Loucy (cell line): ENCODE measurements at regions not wholly inside any gene's neighbourhood (a gene's known extent, or its start where the extent isn't known, plus 50 kb on each side); places are given as distances from the start of the nearest gene placed in this dataset.
"Not testable (repeated sequence)": the region's sequence is repeated elsewhere in the genome, so short reads cannot be mapped to it uniquely, and the experiment has no call there.

ENCODE experiments used
- H2AFZ ChIP-seq: fragments of 200-600 bp; sonication (generic); 2 replicates; pipeline ENCODE4 v1.6.0; 2016; ENCODE audit warnings: antibody characterized with exemption, mild to moderate bottlenecking, low read length, moderate library complexity
- H3F3A ChIP-seq: fragments of 200-600 bp; 2 replicates; pipeline ENCODE4 v1.6.0; 2016; ENCODE audit warnings: antibody characterized with exemption, low read depth, mild to moderate bottlenecking
- H3K27me3 ChIP-seq: fragments of 200-600 bp; sonication (generic); 2 replicates; pipeline ENCODE4 v1.6.1; 2014; ENCODE audit warnings: low read length, mild to moderate bottlenecking; ENCODE audit not compliant: insufficient read depth, poor library complexity, severe bottlenecking
- H3K36me3 ChIP-seq: fragments of 200-600 bp; sonication (generic); 2 replicates; pipeline ENCODE4 v1.6.1; 2016; ENCODE audit warnings: low read length; ENCODE audit not compliant: insufficient read depth
- H3K4me1 ChIP-seq: fragments of 200-600 bp; sonication (generic); 2 replicates; pipeline ENCODE4 v1.5.1; 2014; ENCODE audit warnings: low read length, mild to moderate bottlenecking; ENCODE audit not compliant: insufficient read depth, poor library complexity, severe bottlenecking
- H3K4me2 ChIP-seq: fragments of 200-600 bp; sonication (generic); 2 replicates; pipeline ENCODE4 v1.6.0; 2014; ENCODE audit warnings: antibody characterized with exemption, low read length, low read depth, mild to moderate bottlenecking; ENCODE audit not compliant: poor library complexity, severe bottlenecking
- H3K4me3 ChIP-seq: fragments of 200-600 bp; sonication (generic); 2 replicates; pipeline ENCODE4 v1.5.1; 2014; ENCODE audit warnings: low read length, mild to moderate bottlenecking, mixed read lengths; ENCODE audit not compliant: poor library complexity, severe bottlenecking
- H3K79me2 ChIP-seq: fragments of 200-600 bp; sonication (generic); 2 replicates; pipeline ENCODE4 v1.6.1; 2014; ENCODE audit warnings: low read length; ENCODE audit not compliant: insufficient read depth
- H3K9ac ChIP-seq: fragments of 200-600 bp; sonication (generic); 2 replicates; pipeline ENCODE4 v1.6.0; 2014; ENCODE audit warnings: mild to moderate bottlenecking, low read depth, low read length, moderate library complexity; ENCODE audit not compliant: poor library complexity, severe bottlenecking
- H3K9me2 ChIP-seq: fragments of 200-600 bp; sonication (generic); replicated peaks from 2 replicates; pipeline ENCODE4 v1.6.1; 2016; ENCODE audit warnings: low read depth, low read length, mixed read lengths
- H3K9me3 ChIP-seq: fragments of 200-600 bp; sonication (generic); 2 replicates; pipeline ENCODE4 v1.6.1; 2014; ENCODE audit warnings: mild to moderate bottlenecking, antibody characterized with exemption, low read length, low read depth; ENCODE audit not compliant: insufficient read depth
- H4K20me1 ChIP-seq: fragments of 200-600 bp; sonication (generic); 2 replicates; pipeline ENCODE4 v1.6.0; 2014; ENCODE audit warnings: antibody characterized with exemption, low read length, mild to moderate bottlenecking; ENCODE audit not compliant: insufficient read depth, poor library complexity, severe bottlenecking
- CTCF ChIP-seq: fragments of 200-600 bp; sonication (generic); conservative IDR thresholded peaks from 2 replicates; pipeline ENCODE4 v1.5.1; 2014; ENCODE audit warnings: mild to moderate bottlenecking, antibody characterized with exemption, low read length
- EZH2phosphoT487 ChIP-seq: fragments of 200-600 bp; IDR thresholded peaks from 2 replicates; pipeline ENCODE4 v1.6.1; 2018; ENCODE audit warnings: antibody characterized with exemption, mild to moderate bottlenecking, moderate library complexity, borderline replicate concordance

GRCh38 chr10:55169493-55169892 lies 368.5 kb upstream of the PCDH15 start:
- Histone ChIP-seq H2AFZ (no peak overlapping the region), H3K36me3 (no peaks in the 10 kb centered on the region), H3K9me3 (no peaks in the 10 kb centered on the region), H3K27me3 (no peaks in the 10 kb centered on the region), H3K4me2 (no peak overlapping the region), H3K79me2 (no peaks in the 10 kb centered on the region), H3F3A (no peaks in the 10 kb centered on the region), H4K20me1 (no peaks in the 10 kb centered on the region), H3K9ac (no peak overlapping the region), H3K4me3 (no peak overlapping the region), H3K4me1 (no peaks in the 10 kb centered on the region), H3K9me2 (no peaks in the 10 kb centered on the region)
- TF ChIP-seq CTCF (no peak), EZH2phosphoT487 (no peak)

DNA sequence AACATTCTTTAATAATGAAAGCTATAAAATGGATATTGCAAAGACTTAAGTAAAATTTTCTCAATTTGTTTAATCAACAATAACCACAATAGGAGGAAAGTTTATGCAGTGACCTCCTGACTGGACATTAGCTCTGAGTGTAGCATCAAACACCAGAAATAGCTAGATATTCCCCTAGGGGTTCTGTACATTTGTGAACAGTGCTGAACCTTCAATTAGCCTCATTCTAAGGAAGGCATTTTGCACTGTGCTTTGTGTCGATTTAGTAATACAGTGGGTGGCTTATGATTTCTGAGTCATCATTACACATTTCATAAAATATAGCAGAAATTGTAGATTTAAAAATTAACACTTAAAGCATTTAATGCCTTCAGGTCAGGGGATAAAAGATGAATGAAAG lies 367.3 kb upstream of the PCDH15 start:
- Histone ChIP-seq H3K9me2 (no peaks in the 10 kb centered on the region), H3K9ac (no peak overlapping the region), H3K9me3 (no peaks in the 10 kb centered on the region), H3K79me2 (no peaks in the 10 kb centered on the region), H2AFZ (no peak overlapping the region), H4K20me1 (no peaks in the 10 kb centered on the region), H3K4me2 (no peak overlapping the region), H3K27me3 (no peaks in the 10 kb centered on the region), H3F3A (no peaks in the 10 kb centered on the region), H3K4me3 (no peak overlapping the region), H3K4me1 (no peaks in the 10 kb centered on the region), H3K36me3 (no peaks in the 10 kb centered on the region)
- TF ChIP-seq CTCF (no peak), EZH2phosphoT487 (no peak)

GRCh38 chr10:55163388-55163979 lies 362.5 kb upstream of the PCDH15 start:
- Histone ChIP-seq H4K20me1 (no peaks in the 10 kb centered on the region), H3K9me3 (no peaks in the 10 kb centered on the region), H3K4me1 (no peaks in the 10 kb centered on the region), H3K36me3 (no peaks in the 10 kb centered on the region), H3K79me2 (no peaks in the 10 kb centered on the region), H3K9me2 (no peaks in the 10 kb centered on the region), H3F3A (no peaks in the 10 kb centered on the region), H3K4me2 (no peak overlapping the region), H3K9ac (no peak overlapping the region), H2AFZ (no peak overlapping the region), H3K4me3 (no peak overlapping the region), H3K27me3 (no peaks in the 10 kb centered on the region)
- TF ChIP-seq CTCF (no peak), EZH2phosphoT487 (no peak)

- not testable (repeated sequence) for H3K9ac ChIP-seq, H3K9me3 ChIP-seq, H3K9me2 ChIP-seq, H3K27me3 ChIP-seq, H3K36me3 ChIP-seq, H2AFZ ChIP-seq, H4K20me1 ChIP-seq, H3K4me2 ChIP-seq, H3F3A ChIP-seq, H3K4me3 ChIP-seq, H3K79me2 ChIP-seq, H3K4me1 ChIP-seq
Measured at GRCh38 chr10:55162321-55162720, 361.3 kb upstream of the PCDH15 start.
